ENCODE measurements at regions not wholly inside any gene's neighbourhood (a gene's known extent, or its start where the extent isn't known, plus 50 kb on each side); places are given as distances from the start of the nearest gene placed in this dataset.

- no peak for DNase-seq (ENCODE audit: low read depth)
Measured at GRCh38 chr16:48438414-48438813, 53.2 kb upstream of the SIAH1 start.

GRCh38 chr16:48435906-48436305, 50.7 kb upstream of the SIAH1 start:
- DNase-seq (ENCODE audit: low read depth), result no peak

GRCh38 chr16:48435318-48435680, 50.1 kb upstream of the SIAH1 start:
- DNase-seq (ENCODE audit: low read depth), result no peak
